HG03025 (cell line): ENCODE measurements at regions not wholly inside any gene's neighbourhood (a gene's known extent, or its start where the extent isn't known, plus 50 kb on each side); places are given as distances from the start of the nearest gene placed in this dataset.
"Not testable (repeated sequence)": the region's sequence is repeated elsewhere in the genome, so short reads cannot be mapped to it uniquely, and the experiment has no call there.

Source experiments
- ATAC-seq: cut with Tn5 transposase; IDR thresholded peaks from one replicate; pipeline ENCODE4 v1.9.1; 2021; ENCODE audit warnings: mild to moderate bottlenecking, moderate library complexity; ENCODE audit not compliant: unreplicated experiment, low FRiP score

GRCh38 chr3:191727338-191727737, 266.4 kb downstream of the PYDC2 start:
- ATAC-seq, result no peak

- no peak for ATAC-seq
Observed at GRCh38 chr3:191728186-191728585, 267.2 kb downstream of the PYDC2 start.

- no peak for ATAC-seq
Observed at GRCh38 chr3:191737742-191738141, 276.8 kb downstream of the PYDC2 start.

DNA sequence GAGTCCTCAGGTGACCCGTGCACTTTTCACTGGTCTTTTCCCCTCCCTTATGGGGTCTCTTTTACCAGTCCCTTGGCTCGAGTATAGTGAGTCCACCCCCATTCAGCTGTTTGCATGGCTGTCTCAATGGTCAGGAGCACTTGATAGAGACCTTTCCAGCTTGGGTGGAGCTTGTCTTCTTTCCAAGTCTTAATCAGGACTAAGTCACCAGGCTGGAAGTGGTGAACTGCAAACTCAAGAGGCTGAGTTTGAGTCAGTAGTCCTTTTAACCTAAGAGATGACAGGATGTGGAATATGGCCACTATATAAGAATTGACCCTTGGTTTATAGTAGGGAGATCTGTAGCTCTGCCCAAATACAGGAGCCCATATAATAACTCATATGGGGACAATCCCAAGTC, 279.7 kb downstream of the PYDC2 start:
- no peak for ATAC-seq

DNA sequence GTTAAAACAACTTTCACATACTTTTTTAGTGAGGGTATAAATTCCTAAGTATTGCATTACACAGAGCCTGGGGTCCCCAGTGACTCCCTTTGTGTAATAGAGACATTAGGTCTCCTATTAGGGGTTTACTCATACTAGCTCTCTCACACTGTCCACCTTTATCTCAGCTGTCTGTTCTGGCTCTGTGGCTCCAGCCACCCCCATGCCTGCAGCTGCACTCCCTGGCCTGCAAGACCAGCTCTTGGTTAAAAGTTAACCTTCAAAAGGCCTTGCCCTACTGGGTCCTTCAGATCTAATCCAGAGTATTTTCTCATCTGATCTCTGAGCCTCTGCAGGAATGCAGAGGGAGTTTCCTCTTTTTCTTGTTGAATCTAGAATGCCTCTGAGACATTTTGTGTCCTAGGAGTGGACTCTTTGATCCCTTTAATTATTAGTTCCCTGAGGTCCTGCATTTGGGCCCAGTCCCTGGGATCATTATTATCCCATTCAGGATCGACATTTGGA, 280.9 kb downstream of the PYDC2 start:
- not testable (repeated sequence) for ATAC-seq

DNA sequence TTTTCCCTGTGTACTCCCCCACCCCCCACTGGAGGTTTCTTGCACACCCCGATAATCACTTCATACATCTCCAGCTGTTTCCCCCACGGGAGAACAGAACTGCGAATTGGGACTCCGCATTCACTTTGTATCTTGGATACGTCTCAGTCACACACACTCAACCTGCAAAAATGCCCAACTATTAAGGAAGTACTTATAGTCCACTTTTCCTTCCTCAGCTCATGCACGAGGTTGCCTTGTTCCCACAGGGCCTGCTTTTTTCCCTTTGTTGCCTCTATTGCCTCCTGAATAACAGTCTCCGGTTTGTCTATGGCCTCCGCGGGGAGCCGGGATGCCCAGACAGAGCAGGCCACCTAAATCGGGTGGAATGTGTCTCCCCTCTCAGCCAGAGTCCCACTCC, 282.3 kb downstream of the PYDC2 start:
- no peak for ATAC-seq

GRCh38 chr3:191750618-191751017, 289.7 kb downstream of the PYDC2 start:
- no peak for ATAC-seq

DNA sequence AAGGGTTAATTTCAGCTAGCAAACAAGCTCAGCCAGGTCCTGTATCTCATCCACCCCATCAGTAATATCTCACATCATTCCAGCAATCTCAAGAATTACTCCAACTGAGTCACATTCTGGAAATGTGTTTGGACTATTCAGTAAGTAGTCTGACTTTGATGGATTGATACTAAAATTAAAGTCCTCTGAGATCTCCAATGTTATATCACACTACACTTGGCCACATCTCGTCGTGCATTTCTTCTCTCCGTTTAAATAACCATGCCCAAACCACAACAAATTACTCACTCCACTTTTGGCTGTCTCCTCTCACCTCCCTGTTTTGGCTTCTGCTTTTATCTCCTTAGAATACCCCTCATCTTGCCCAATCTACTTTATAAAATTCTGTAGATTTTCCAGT, 292.2 kb downstream of the PYDC2 start:
- ATAC-seq, result no peak

DNA sequence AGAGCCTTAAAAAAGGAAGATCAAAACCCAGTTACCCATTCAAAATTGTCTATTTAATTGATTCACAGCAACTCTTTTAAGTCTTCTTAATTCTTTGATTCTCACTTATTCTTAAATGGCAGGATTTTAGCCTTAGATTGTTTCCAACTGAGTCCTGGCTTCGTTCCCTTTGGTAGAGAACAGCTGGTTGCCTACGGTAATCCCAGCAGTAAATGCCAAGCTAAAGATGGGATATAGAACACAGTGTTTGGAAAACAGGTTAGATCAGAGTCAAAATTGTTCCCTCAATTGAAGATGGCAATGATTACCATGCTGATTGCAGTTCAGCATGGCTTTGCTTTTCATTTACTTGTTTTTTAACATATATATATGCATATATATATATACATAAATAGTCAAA, 300.9 kb downstream of the PYDC2 start:
- no peak for ATAC-seq

- no peak for ATAC-seq
Observed at GRCh38 chr3:191762323-191762960, 301.5 kb downstream of the PYDC2 start.

DNA sequence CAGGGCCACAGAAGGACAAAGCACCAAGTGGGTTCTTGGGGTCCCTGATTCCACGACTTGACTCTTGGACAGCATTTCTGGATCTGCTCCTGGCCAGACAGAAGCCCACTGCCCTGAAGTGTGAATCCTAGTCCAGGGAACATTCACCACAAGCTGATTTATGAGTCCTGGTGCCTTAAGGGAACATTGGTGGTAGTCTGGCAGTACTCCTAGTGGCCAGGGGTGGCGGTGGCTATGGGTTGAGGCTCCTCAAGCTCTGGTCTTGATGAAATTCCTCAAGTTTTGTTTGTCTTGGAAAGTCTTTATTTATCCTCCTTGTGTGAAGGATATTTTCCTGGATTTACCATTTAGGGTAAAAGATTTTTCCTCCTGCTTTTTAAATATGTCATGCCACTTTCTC, 307.5 kb downstream of the PYDC2 start:
- ATAC-seq, result no peak

- no peak for ATAC-seq
Observed at GRCh38 chr3:191770541-191770940, 309.6 kb downstream of the PYDC2 start.

DNA sequence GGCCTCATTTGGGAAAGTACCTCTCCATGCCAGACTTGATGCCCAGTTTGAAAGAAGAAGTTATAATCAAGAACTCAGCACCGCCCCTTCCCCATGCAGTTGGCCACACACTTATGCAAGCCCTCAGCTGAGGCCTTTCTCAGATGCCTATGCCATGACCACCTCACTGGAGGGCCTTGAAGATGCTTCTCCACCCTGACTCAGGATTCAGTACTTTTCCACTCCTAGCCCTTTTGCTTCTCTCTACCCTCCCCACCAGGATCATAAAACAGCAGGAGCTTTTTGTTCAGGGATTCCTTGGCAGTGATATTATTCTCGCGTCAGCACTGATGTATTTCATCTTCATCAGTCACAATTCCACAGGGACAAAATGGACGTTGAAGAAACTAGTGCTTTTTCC, 313.5 kb downstream of the PYDC2 start:
- no peak for ATAC-seq

DNA sequence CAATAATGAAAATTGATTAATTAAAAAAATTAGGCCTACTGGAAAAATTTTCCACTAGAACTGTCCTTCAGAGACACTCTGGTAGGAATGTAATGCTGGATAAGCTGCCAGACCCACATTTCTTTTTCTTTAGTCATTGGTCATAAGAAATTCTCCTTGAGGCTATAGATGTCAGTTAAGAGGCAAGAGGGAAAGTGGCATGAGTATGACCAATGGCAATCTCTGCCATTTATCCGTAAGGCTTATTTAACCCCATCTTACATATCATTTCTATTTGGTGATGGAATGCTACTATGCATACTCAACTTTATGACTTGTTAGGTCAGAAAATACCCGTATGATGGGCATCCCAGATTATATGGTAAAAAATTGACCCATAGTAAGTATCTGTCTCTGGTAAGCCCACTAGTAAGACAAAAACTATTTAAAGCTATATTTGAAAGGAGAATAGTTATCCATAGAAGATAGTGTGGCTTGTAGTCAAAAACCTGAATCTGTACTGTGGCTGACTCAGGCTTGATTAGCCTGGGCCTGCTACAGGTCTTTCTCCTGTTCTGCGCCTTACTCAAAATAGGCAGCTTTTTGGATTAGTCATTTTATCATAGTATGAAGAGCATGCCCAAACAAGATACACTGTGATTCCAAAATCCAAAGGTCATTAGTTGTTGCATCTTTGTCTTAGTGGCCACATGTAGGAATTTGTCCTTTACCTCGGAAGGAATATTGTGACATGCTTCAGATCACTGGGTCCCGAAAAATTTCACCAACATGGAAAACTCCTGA, 314.7 kb downstream of the PYDC2 start:
- no peak for ATAC-seq

DNA sequence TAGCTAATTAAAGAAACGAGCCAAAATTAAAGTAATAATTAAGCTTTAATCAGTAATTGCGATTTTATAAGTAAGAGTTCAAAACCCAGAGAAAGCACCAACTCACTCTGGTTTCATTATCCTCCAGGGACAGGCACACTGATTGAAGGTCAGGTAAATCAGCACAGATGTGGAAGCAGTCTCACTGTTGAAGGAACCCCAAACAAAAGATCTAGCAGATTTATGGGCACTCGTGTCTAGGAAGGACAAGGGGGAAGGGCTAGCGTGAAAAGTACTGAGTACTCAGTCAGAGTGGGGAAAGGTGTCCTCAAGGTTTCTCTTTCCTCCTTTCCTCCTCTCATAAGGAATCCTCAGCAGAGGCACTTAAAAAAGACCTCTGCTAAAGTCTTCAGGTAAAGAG, 320.1 kb downstream of the PYDC2 start:
- no peak for ATAC-seq

DNA sequence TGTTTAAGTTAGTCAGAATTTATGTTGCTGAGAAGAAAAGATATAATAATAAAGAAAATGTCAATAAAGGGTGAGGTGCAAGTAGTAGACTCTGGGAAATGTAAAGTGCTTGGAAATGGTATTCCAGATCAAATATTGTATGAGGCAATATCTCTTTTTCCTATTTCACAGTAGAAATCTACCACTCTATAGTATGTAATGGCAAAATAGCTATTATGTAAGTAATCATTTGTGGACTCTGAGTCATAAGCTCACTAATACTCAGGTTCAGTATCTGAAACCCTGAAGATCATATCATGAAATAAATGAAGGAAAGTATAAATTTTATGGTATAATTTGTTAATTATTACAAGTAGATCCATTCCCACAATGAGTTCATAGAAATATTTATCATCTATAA, 322.1 kb downstream of the PYDC2 start:
- no peak for ATAC-seq

- no peak for ATAC-seq
Observed at GRCh38 chr3:191790934-191791333, 330.0 kb downstream of the PYDC2 start.

DNA sequence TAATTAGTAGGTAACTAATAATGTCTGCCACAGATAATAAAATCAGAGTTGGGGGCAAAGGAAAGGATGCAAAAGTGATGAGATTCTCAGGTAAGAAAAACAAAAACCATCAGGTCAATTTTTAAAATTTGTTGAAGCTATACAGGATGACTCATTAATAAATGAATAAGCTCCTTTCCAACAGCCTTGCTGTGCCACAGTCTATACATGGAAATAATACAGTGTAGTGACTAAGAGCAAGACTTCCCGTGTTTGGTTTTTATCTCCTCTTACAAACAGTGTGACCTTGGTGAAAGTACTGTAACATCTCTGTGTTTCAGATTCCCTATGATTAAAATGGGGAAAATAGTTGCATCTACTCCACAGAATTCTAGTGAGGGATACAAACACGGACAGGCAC, 331.6 kb downstream of the PYDC2 start:
- no peak for ATAC-seq

DNA sequence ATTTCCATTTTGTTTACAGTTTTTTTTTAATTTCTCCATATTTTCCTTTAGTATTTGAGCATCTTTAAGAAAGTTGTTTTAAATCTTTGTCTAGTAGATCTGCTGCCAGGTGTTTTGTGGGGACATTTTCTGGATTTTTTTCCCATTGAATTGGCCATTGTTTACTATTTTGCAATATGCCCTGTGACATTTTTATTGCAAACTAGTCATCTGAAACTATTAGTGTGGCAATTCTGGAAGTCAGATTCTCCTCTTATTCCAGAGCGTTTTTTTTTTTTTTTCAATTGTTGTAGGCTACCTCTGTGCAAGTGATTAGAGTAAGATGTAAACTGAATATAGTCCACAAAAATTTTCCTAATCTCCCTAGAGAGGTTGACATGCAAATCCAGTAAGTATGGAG, 334.2 kb downstream of the PYDC2 start:
- no peak for ATAC-seq

DNA sequence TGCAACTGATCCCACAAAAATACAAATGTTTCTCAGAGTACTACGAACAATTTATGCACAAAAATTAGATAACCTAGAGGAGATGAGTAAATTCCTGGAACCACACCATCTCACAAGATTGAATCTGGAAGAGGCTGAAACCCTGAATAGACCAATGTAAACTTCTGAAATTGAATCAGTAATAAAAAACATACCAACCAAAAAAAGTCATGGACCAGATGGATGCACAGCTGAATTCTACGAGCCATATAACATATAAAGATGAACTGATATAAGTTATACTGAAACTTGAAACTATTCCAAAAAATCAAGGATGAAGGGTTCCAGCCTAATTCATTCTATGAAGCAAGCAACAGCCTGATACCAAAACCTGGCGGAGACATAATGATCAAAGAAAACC, 336.3 kb downstream of the PYDC2 start:
- no peak for ATAC-seq

GRCh38 chr3:191802671-191803070, 341.7 kb downstream of the PYDC2 start:
- ATAC-seq, result no peak

DNA sequence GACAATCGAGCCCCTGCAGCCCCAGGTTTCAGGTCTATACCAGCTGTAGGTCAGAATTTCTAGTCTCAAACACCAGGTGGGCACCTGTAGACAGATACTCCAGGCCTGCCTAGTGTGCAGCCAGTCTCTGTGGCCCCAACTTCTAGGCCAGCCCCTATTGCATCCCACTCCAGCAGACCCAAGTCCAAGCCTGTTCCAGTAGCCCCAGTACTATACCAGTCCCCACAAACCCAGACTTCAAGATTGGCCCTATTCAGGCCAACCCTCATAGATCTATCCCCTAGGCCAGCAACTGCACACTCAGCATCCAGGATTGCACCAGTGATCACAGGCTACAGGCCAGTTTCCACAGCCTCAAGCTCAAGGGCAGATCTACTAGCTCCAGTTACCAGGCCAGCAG, 344.0 kb downstream of the PYDC2 start:
- no peak for ATAC-seq
